ENCODE measurements at regions not wholly inside any gene's neighbourhood (a gene's known extent, or its start where the extent isn't known, plus 50 kb on each side); places are given as distances from the start of the nearest gene placed in this dataset.
"Not testable (repeated sequence)": the region's sequence is repeated elsewhere in the genome, so short reads cannot be mapped to it uniquely, and the experiment has no call there.

GRCh38 chr1:5734414-5734813 is 257.8 kb downstream of the NPHP4 start:
- DNase-seq, result no peak

- no peak for DNase-seq
These were observed 258.6 kb downstream of the NPHP4 start for GRCh38 chr1:5733596-5733995.

- no peak for DNase-seq
These were observed 261.2 kb downstream of the NPHP4 start for GRCh38 chr1:5731110-5731423.

GRCh38 chr1:5730272-5731109 is 261.7 kb downstream of the NPHP4 start:
- DNase-seq, result no peak

GRCh38 chr1:5729636-5730145 is 262.5 kb downstream of the NPHP4 start:
- no peak for DNase-seq

GRCh38 chr1:5728663-5729355 is 263.4 kb downstream of the NPHP4 start:
- DNase-seq, result no peak

GRCh38 chr1:5727871-5728643 is 264.2 kb downstream of the NPHP4 start:
- DNase-seq, result no peak

- no peak for DNase-seq
These were observed 265.0 kb downstream of the NPHP4 start for GRCh38 chr1:5727191-5727590.

GRCh38 chr1:5726586-5727184 is 265.5 kb downstream of the NPHP4 start:
- DNase-seq, result not testable (repeated sequence)

GRCh38 chr1:5725855-5726585 is 266.2 kb downstream of the NPHP4 start:
- no peak for DNase-seq

GRCh38 chr1:5725406-5725805 is 266.8 kb downstream of the NPHP4 start:
- no peak for DNase-seq

- DNase-seq, result no peak
These were observed 267.4 kb downstream of the NPHP4 start for GRCh38 chr1:5724847-5725246.

- DNase-seq, result no peak
These were observed 269.5 kb downstream of the NPHP4 start for GRCh38 chr1:5722635-5723164.

- no peak for DNase-seq
These were observed 270.5 kb downstream of the NPHP4 start for GRCh38 chr1:5721634-5722215.

- DNase-seq, result no peak
These were observed 271.3 kb downstream of the NPHP4 start for GRCh38 chr1:5720936-5721335.

GRCh38 chr1:5720484-5720883 is 271.7 kb downstream of the NPHP4 start:
- no peak for DNase-seq

GRCh38 chr1:5720045-5720444 is 272.2 kb downstream of the NPHP4 start:
- no peak for DNase-seq

GRCh38 chr1:5718831-5719632 is 273.2 kb downstream of the NPHP4 start:
- DNase-seq, result no peak

- no peak for DNase-seq
These were observed 275.1 kb downstream of the NPHP4 start for GRCh38 chr1:5717031-5717682.
